Psoas muscle (tissue), 7 donors: ENCODE measurements at regions not wholly inside any gene's neighbourhood (a gene's known extent, or its start where the extent isn't known, plus 50 kb on each side); places are given as distances from the start of the nearest gene placed in this dataset.

Source experiments
- ATAC-seq, 4 donors: fragments of 200-7000 bp; cut with Tn5 transposase; one replicate each; pipeline ENCODE4 v1.9.1; 2020; ENCODE audit warnings: moderate library complexity in 3 of 4, mild to moderate bottlenecking in 2 of 4
- DNase-seq, 2 donors: peaks; one replicate each; pipeline ENCODE4 v3.0.0-alpha.2; 2020
- H3K27ac ChIP-seq: fragments of 200-600 bp; one replicate; pipeline ENCODE4 v1.8.0; 2022
- H3K27me3 ChIP-seq, 3 donors: fragments of 200-600 bp in 1 of 3; one replicate each; pipeline versions ENCODE4 v1.6.1 to v1.8.0; 2013 to 2022; ENCODE audit warnings: low read length in 2 of 3, mild to moderate bottlenecking in 2 of 3, moderate library complexity in 1 of 3; ENCODE audit not compliant: insufficient read depth in 3 of 3
- H3K36me3 ChIP-seq, 2 donors: fragments of 200-600 bp in 1 of 2; one replicate each; pipeline versions ENCODE4 v1.6.1 to v1.8.0; 2013 to 2022; ENCODE audit warnings: low read depth in 1 of 2, mild to moderate bottlenecking in 1 of 2, moderate library complexity in 1 of 2; ENCODE audit not compliant: insufficient read depth in 1 of 2
- H3K4me1 ChIP-seq: fragments of 200-600 bp; one replicate; pipeline ENCODE4 v1.8.0; 2022
- H3K4me3 ChIP-seq: fragments of 200-600 bp; one replicate; pipeline ENCODE4 v1.8.0; 2022; ENCODE audit warnings: mild to moderate bottlenecking
- H3K9me3 ChIP-seq: fragments of 200-600 bp; one replicate; pipeline ENCODE4 v1.8.0; 2022
- CTCF ChIP-seq: fragments of 200-600 bp; IDR thresholded peaks from one replicate; pipeline ENCODE4 v1.8.0; 2022; ENCODE audit warnings: antibody characterized with exemption
- WGBS, 3 donors: extraction: QIAGEN DNeasy Blood & Tissue Kit; methylation state at CpG; one replicate each; pipeline versions ENCODE4 v1.1.6 to v1.1.7; 2013; 5-methylcytosine and 5-hydroxymethylcytosine counted together
- intact Hi-C, 2 donors: fragments of 100-400 bp; cut with DNase I; formaldehyde crosslinking; loops; one replicate each; pipeline versions ENCODE4 v1.11.0 to v1.14.2; 2022
- donor health status: healthy with polysubstance abuse.
- donor health status: DM: no; HTN: no; CAD: no; lungs with moderate emphysema.
- donor health status: Bipolar disorder and iron deficiency.
- donor health status: healthy.
- donor health status: DM: yes; HTN: yes; CAD: no.
- donor health status: DM: no; HTN: no; CAD: no.
- donor health status: DM: yes; HTN: yes; CAD: no.

- ATAC-seq (no peak), DNase-seq (no peak)
- TF ChIP-seq CTCF: no peak
- Histone ChIP-seq H3K4me3 (peak overlapping the region; percentile 41), H3K27ac (peak overlapping the region; percentile 74), H3K4me1 (peaks cover 37% of the 10 kb centered on the region), H3K27me3 (no peaks in the 10 kb centered on the region), H3K36me3 (no peaks in the 10 kb centered on the region), H3K9me3 (no peaks in the 10 kb centered on the region)
- intact Hi-C loops: no loop called here
- WGBS, 3 donors: 61 to 74% (median 61%) methylated on average over 7 of the region's 7 CpGs
Observed at GRCh38 chr9:110126499-110126941, 81.4 kb downstream of the C9orf152 start.

GRCh38 chr9:110126986-110127864, 80.7 kb downstream of the C9orf152 start:
- 30 to 51% (median 49%) methylated on average over 23 of the region's 23 CpGs for WGBS, 3 donors
- intact Hi-C loops: no loop called here

GRCh38 chr9:110128664-110129329, 79.2 kb downstream of the C9orf152 start:
- 43 to 53% (median 49%) methylated on average over 7 of the region's 7 CpGs for WGBS, 3 donors
- intact Hi-C loops: no loop called here
- DNase-seq (no peak), ATAC-seq (no peak)
- H3K27ac ChIP-seq: peak overlapping the region; percentile 74
- peaks cover 42% of the 10 kb centered on the region for H3K4me1 ChIP-seq
- no peaks in the 10 kb centered on the region for H3K27me3 ChIP-seq
- H3K36me3 ChIP-seq: no peaks in the 10 kb centered on the region
- H3K4me3 ChIP-seq: peak overlapping the region; percentile 41
- TF ChIP-seq CTCF: no peak
- H3K9me3 ChIP-seq: no peaks in the 10 kb centered on the region

More at GRCh38 chr9:110126986-110127864, 80.7 kb downstream of the C9orf152 start:
- no peaks in the 10 kb centered on the region for H3K9me3 ChIP-seq
- H3K4me3 ChIP-seq: peak overlapping the region; percentile 41
- no peak for TF ChIP-seq CTCF
- peak; percentile 63 to 65 for DNase-seq
- no peaks in the 10 kb centered on the region for H3K36me3 ChIP-seq
- peak overlapping the region; percentile 74 for H3K27ac ChIP-seq
- H3K4me1 ChIP-seq: peaks cover 37% of the 10 kb centered on the region
- no peaks in the 10 kb centered on the region for H3K27me3 ChIP-seq
- peak; percentile 31 to 64 (median 62) for ATAC-seq

GRCh38 chr9:110129425-110129824, 78.5 kb downstream of the C9orf152 start:
- intact Hi-C loops: no loop called here
- H3K9me3 ChIP-seq: no peaks in the 10 kb centered on the region
- ATAC-seq (no peak), DNase-seq (no peak)
- H3K27me3 ChIP-seq: no peaks in the 10 kb centered on the region
- TF ChIP-seq CTCF: no peak
- 80 to 89% (median 86%) methylated on average over 1 of the region's 1 CpG for WGBS, 3 donors
- peaks cover 46% of the 10 kb centered on the region for H3K4me1 ChIP-seq
- no peak overlapping the region for H3K4me3 ChIP-seq
- peak overlapping the region; percentile 74 for H3K27ac ChIP-seq
- no peaks in the 10 kb centered on the region for H3K36me3 ChIP-seq
